ENCODE measurements at regions not wholly inside any gene's neighbourhood (a gene's known extent, or its start where the extent isn't known, plus 50 kb on each side); places are given as distances from the start of the nearest gene placed in this dataset.

DNA sequence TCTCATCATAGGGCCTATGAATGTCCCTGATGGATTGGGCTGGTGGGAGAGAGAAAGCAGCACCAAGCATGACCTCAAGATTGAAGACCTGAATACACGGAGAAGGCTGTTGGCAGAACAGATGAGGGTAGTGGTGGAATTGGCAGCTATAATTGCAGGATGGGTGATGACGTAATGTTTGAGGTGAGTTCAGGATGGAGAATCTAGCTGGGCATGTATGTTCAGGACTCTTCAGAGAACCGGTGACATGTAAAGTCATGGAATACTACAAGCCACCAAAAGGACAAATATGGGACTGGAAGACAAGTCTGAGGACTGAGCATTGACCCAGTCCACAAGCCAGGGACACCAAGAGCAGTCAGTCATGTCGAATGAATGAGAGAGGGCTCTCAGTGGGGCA lies 999.8 kb upstream of the TMEM132C start:
- DNase-seq, result no peak

DNA sequence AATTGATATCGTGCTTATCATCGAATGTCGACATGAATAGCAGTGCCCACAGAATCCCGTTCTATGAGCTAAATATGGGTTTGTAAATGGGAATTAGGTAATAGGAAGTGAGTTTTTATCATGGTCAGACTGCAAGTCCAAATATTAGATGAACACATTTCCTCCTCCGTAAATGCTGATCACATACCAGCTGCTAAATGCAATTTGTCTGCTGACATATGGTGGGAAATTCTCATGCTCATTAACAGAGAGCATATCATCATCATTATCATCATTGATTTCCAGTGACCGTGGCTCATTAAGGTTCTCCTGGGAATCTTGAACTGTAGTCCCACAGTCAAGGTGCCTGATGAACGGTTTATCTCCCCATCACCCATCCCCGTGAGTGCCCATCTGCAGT lies 998.8 kb upstream of the TMEM132C start:
- no peak for DNase-seq

DNA sequence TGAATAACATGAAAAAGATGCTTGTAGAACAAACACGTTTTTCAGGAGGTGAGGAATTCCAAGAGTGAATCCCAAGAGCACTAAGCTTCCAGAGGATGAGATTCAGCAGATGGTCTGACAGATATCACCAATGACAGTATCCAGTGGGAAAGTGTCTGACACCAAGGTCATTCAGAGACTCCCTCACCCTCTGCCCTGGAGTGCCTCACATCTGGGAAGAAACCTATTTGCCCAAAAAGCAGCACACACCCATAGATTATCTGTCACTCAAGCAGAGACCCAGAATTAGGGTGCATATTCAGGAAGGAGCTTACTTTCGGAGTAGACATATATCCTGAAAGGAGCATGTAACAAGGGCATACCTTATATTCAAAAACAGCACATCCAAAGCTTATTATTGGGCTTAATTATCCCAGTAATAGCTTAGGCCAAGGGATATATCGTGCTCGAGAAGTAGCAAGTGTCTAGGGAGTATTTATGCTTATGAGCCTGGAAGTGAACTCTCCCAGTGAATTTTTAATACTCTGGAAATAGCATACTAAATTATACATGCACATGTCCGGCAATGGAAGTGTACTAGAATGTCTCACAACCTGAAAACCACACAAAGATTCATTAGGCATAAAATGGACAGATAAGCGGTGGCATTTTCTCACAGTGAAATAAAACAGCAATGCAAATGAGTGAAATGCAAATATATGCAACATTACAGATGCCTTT lies 998.1 kb upstream of the TMEM132C start:
- DNase-seq, result no peak

DNA sequence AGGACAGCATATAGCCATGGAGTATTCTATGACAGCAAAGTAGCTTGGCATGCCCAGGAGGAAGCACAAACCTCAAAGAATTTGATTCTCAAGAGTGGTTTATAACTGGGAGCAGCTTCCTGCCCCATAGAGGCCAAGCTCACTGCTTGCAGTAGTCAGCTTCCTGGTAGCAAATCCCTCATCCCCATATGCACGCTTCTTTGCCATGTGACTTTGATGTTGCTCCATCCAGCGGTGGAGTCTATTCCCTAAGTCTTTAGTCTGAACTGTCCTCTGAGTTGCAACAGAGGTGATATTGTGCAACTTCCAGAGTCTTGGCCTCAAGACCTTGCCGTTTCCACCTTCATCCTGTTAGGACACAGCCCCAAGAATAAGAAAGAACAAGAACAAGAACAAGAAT lies 996.8 kb upstream of the TMEM132C start:
- no peak for DNase-seq

DNA sequence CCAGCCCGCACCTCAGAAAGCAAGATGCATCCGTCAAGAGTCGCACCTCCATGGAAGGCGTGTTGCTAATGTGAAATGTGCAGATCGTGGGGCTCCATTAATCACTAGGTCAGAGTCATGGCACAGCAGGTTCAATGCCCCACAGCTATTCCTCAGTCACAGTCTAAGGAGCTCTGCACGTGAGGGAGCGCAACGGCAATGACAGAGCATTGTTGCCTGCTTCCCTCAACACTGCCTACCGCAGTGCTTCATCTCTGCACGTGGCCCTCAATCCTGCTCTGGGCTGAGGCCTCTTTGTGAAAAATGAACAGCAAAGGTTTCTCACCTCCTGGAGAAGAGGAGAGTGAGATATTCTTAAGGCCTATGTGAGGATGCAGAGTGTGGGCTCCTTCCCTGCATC lies 995.2 kb upstream of the TMEM132C start:
- DNase-seq, result no peak

DNA sequence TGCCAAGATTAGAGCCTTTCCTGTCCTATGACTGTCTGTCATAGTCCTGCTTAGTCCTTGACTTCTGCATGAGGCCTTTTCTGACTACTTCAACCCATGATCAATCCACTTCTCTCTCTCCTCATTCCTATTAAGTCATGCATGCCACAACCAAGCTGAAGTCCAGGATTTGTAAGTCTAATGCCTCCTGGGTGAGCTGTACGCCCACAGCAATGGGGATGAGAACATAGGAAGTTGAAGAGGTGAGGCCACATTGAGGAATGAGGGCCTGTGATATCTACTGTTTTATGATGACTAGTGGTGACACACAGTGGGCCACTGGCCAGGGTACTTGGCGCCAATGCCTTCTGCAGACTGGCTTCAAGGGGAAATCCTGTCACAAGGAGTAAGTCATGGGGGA lies 994.1 kb upstream of the TMEM132C start:
- DNase-seq, result no peak

DNA sequence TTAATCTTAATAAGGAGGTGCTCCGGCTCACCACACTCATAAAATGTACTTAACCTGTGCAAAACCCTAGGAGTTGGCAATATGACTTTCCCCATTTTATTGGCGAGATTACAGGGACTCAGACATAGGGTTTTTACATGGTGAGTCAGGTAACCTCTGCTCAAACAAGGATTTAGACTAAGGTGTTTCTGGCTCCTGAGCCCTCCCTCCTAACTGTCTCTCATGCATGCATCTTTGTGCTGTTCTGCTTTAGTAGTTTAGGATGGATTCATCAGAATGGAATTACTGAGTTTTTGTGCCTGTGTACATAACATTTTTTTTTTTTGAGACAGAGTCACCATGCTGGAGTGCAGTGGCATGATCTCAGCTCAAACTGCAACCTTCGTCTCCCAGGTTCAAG lies 993.3 kb upstream of the TMEM132C start:
- no peak for DNase-seq

DNA sequence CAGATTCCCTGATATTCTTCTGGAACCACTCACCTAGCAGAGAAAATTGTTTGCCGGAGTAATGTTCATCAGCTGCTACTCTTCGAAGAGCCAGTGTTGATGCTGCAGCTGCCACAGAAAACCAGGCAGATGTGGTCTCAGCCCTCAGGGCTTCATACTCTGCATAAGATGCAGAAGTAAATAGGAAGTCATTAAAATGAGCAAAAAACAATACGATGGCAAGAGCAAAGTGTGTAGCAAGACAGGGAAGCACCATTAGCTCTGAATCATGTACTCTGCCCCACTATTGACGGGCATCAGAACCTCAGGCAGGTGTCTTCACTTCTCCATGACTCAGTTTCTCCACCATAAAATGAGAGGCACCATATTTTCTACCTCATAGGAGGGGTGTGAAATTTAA lies 991.6 kb upstream of the TMEM132C start:
- no peak for DNase-seq

DNA sequence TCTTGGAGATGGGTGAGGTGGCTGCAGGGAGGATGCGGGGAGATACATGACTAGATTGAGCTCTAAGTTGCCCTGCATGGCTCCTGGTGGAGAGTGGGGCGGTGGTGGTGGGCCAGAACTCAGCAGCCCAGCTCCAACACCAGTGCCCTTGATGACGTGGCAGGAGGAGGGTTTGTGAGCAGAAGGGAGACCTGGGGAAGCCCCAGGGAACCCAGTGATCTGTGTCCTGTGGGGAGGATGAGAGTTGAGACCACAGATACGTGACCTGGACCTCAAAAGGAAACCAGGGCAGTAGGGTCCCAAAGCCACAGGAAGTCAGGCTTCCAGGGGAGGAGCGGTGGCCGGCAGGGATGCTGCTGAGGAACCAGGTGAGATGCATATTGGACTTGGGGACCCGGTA lies 989.1 kb upstream of the TMEM132C start:
- DNase-seq, result no peak

DNA sequence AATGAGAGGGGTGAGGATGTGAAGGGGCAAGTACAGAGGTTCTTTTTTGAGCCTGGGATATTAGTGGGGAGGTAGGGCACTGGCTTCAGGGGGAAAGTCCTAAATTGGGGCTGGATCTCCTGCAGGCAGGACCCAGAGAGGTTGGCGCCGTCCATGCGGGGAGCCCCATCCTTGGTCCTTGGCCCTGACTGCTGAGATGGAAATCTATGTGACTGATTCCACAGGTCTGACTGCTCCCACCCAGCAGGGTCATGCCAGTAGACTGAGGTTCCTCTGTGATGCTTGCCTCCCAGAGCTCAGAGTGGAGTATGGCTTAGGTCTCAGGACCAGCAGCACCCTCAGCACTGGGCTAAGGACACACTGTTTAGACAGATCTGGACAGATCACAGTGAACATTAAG lies 988.6 kb upstream of the TMEM132C start:
- DNase-seq, result no peak

DNA sequence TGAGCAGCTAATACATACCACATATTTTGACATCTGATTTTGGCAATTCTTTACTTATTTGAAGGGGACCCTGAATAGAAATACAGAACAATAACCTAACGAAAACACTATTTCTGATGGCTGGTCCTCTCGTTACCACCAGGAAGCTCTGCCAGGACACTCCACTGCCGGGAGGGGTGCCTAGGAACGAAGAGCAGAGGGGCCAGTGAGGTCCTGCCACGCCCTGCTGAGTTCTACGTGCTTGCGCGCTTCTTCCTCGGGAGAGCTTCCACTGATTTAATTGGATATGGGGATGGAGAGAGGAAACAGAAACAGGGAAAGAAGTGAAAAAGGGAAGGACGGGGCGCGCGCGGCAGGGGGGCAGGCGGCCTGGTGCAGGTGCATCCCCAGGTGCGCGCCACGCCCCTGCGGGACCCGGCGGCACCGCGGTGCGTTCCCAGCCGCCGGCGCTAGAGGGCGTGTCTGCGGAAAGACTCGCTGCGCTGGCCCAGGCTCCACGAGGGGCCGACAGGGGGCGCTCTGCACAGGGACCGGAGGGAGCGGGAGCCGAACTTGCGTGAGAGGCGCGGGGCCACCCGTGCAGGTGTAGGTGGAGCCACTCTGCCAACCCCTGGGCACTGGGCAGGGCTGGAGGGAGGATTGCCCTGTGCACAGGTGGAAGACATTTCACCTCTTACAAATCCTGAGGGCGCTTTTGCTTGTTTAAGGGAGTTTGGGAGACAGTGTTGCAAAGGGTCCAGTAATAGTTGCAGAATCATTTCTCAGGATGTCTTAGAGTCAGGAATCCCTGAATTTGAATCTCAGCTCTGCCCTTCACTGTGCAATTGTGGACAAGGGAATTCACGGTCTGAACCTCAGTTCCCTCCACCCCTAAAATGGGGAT lies 986.3 kb upstream of the TMEM132C start:
- no peak for DNase-seq

DNA sequence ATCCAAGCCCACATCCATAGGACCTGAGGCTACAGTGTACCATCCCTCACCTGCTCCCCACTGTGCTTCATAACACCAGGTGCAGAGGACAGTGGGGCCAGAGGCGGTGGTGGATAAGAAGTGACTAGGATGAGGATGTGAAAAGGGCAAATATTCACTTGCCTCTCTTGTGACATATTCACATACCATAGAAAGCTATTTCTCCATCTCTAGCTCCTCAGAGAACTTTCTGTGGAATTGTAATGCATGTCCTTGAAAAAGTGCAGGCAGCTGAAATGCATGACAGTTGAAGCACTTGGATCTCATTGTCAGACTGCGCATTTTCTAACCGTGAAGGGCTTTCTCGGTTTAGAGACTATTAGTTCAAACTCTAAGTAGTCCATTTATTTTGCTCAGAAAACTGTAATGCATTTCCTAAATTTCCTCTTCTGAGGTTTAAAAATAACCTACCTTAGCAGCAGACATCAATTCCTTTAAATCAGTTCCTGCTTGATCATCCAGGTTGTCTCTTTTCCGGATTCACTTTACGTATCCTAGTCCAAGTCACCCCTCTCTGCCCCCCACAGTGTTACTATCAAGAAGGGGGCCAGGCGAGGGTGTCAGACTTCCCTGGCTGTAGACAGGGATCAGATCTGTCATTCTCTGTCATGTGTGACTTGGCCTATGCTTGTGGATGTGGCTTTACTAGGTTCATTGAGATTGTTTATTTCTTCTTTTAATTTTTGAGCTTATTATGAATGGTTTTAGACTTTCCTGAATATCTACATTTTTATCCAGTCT lies 984.0 kb upstream of the TMEM132C start:
- DNase-seq, result no peak

DNA sequence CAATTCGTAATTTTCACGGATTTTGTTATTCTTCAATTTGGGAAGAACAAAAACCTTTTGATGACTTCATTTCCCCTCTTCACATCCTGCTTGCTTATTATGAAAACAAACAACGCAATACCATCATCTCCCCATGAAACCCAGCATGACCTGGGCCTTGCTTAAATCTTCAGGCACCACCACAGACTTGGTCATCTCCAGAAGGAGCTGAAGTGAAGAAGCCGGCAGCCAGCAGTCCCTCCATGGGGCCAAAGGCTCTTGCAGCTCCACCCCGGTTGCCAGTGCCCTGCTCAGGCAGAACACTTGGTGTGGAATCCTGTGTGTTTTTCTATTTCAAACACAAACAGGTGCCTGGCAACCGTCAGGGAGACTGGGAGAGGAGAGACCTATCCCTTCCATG lies 982.9 kb upstream of the TMEM132C start:
- DNase-seq, result no peak

DNA sequence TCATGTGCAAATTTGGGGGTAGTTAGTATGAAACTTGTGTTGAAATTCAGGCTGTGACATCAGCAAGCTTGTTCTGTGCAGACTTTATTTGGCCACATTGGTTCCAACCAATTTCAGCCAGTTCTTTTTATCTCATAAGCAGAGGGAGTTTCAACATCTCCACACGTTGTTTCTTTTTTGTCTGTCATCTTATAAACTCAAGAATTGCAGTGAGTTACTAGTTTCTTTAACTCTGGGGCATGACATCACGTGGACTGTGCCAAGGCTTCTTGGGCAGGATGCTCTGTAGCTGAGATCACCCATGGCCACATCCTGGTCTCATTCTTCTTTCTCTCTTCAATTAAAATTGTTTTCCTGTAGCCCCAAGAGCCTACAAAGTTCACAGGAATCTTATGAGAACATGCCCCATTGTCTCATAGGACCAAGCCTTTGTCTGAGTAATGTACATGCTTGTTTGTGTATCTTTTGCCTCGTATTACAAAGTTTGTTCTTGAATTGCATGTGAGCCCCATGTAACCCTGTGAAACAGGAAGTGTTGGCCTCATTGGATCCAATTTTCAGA lies 982.0 kb upstream of the TMEM132C start:
- no peak for DNase-seq

DNA sequence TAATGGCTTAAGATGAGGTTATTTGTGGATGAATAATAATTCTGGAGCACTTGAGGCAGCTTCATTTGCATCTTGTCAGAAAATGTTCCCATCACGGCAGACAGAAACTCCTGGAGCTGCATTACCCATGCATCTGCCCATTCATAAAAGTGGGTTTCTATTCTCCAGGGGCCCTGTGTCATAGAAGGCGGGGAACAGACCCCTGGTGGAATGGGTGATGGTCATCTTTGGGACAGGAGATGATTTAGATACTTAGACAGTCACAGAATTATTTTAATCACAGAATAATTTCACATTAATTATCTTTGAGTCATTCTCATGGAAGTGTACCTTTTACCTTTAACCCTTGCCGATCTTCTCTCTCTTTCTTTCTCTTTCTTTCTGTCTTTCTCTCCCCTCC lies 980.7 kb upstream of the TMEM132C start:
- no peak for DNase-seq

DNA sequence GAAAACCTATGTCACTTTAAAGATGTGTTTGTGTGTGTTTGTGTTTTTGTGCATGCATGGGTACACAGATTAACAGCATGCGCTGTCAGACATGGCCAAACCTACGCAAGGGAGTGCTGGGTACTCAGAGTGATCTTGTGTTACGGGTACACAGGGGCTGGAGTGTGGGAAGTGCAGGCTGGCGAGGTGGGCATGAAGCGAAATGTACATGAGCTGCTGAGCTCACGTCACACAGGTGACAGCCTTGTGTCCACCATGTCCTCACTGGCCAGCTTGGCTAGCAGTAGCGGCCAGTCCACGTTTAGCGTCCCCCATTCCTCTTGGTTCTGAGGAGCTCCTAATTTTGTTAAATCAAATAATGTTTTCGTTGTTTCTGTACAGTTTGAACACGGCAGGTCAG lies 979.7 kb upstream of the TMEM132C start:
- no peak for DNase-seq

DNA sequence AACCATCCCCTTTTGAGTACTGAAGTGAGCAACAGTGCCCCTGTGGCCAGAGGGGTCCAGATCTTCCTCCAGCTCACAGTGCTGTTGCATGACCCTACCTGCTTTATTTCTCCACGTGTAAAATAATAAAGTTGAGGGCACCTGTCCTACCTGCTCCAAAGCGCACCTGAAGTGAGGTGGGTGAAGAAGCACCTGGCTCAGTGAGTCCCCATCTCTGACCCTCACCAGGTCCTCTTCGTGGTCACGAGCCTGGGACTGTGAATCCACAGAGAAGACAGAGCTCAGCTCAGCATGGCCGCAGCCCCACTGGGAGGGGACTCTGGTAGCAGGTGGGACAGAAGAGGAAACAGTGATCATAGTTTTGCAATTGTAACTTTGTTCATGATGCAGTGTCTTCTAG lies 976.7 kb upstream of the TMEM132C start:
- DNase-seq, result no peak

DNA sequence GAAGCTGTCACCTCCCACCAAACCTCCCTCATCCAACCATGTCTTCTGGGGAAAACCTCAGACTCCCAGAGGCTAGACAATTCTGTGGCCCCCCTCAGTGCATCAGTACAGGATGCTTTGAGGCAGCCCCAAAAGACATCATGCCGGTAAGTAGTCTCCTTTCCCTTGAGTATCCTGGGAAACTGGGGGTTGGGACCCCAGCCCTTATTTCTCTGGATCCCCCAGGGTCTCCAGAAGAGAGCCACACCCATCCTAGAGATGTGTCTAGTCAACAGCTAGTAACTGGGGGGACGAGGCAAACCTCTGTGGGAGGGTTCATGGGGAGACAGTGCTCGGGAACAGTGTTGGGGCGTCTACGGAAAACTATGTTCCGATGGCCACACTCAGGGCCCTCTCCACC lies 974.2 kb upstream of the TMEM132C start:
- no peak for DNase-seq

DNA sequence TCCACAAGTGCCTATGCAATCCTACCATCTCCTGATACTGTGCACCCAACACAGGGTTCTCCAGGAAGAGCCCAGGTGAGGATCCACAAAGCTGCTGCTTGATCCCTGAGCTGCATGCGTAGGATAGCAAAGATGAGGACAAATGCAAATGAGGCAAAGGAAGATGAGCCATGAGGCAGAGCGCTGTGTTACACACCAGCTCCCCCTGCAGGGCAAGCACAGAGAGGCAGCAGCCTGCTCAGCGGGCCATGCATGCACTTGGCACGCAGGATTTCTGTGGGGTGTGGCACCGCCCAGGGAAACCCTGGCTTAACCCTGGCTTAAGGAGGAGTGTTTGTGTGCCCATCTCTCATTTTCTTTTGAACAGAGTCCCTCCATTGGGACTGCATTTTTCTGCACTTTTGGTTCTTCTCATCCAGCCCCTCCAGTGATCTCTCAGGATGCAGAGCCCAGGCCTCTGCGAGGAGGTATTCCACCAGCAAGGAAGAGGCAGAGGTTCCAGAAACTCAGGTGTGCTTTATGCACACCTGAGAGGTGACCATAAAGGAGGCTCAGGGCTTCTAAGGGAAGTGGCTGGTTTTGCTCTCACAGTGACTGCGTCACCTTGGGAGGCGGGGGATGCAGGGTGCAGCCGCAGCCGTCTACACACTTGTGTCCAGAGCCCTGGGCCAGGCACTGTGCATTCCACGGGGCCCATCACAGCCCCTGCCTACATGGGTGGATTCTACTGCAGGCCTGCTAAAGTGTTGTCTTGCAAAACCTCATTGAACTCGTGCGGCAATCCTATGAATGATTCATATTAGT lies 973.3 kb upstream of the TMEM132C start:
- peak; percentile 1 for DNase-seq

DNA sequence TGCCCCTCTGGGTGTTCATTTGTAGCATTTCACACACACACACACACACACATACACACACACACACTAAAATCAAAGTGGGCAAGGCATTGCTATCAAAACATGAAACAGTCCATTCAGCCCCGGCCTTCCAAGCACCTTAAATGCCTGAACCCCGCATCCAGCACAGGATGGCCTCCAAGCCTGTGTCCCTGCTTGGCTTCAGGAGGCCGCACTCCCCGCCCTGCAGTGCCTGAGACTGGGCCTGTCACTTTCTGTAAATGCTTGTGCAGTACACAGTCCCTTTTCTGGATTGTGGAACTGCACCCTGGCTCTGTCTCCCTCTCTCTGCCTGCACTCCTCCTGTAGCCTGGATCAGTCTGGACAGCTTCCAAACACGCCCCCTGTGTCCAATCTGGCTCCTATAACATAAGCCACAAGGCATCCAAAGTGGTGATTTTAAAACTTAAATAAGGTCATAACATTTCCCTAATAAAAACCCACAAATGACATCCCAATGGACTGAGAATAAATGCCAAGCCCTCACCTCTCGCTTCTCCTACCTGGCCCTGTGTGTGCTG lies 972.2 kb upstream of the TMEM132C start:
- no peak for DNase-seq

DNA sequence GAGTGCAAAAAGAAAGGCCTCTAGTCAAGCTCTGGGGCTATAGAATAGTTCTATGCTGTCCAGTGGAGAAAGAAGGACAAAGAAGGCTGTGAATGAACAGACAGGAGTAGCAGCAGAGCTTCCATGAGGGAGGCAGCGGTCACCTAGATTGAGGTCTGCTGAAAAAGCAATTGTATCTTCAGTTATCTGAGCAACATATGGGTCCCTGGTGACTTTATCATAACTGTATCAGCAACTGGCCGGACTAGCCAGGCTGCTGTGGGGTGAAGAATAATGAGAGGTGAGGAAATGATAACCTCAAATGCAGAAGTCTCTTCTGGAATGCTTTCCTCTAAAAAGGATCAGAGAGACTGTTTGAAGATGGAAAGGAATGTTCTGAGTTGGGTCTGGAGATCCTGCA lies 971.3 kb upstream of the TMEM132C start:
- no peak for DNase-seq

DNA sequence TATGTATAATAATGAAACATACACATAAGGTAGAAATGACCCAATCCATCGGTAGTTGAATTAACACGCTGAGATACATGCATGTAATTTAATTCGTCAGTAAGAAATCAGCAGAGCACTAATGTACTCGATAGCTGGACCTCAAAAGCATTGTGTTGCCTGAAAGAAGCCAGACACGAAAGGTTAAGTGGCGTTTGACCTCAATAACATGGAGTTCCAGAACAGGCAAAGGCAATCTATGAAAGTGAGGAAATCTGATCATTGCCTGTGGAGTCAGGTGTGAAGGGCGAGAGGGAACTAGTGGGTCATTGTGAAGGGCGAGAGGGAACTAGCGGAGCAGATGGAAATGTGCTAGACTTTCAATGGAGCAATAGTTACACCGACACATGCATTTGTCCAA lies 970.4 kb upstream of the TMEM132C start:
- no peak for DNase-seq
